ENCODE measurements at regions not wholly inside any gene's neighbourhood (a gene's known extent, or its start where the extent isn't known, plus 50 kb on each side); places are given as distances from the start of the nearest gene placed in this dataset.

- Histone ChIP-seq H3K27me3 (ENCODE audit: control insufficient read depth, insufficient read depth, low read length) (no peaks in the 10 kb centered on the region; the same call in 1 of the 2 replicates), H3K36me3 (ENCODE audit: control insufficient read depth, insufficient read depth, low read length) (no peaks in the 10 kb centered on the region), H3K4me3 (ENCODE audit: low read depth, low read length) (no peak overlapping the region)
- ChIA-PET CTCF (interaction anchor here (0.6 to 2.4 kb wide), 9 partner anchors 8 to 112 kb away, joined by 3 to 9 read pairs (median 3); no protein-coding TSS in a partner anchor), POLR2A (no interaction called here)
- no peak for TF ChIP-seq CTCF (IDR thresholded peaks at IDR 0.05; ENCODE audit: insufficient read depth, low read depth, low read length)
- DNase-seq (ENCODE audit: low read depth) = no peak
Observed at GRCh38 chr7:38327637-38328036, 54.2 kb upstream of the TARP start.
